ENCODE measurements at regions not wholly inside any gene's neighbourhood (a gene's known extent, or its start where the extent isn't known, plus 50 kb on each side); places are given as distances from the start of the nearest gene placed in this dataset.
"Not testable (repeated sequence)": the region's sequence is repeated elsewhere in the genome, so short reads cannot be mapped to it uniquely, and the experiment has no call there.

- TF ChIP-seq CTCF (conservative IDR thresholded peaks at IDR 0.05; ENCODE audit: low read length); EZH2phosphoT487 (IDR thresholded peaks at IDR 0.05; ENCODE audit: borderline replicate concordance): not testable (repeated sequence)
These were observed 159.2 kb downstream of the ENC1 start for GRCh38 chr5:74481357-74481756.

All from Loucy (cell line).